ENCODE measurements at regions not wholly inside any gene's neighbourhood (a gene's known extent, or its start where the extent isn't known, plus 50 kb on each side); places are given as distances from the start of the nearest gene placed in this dataset.
A peak's percentile ranks its signal among the peaks of the same experiment; 100 is the strongest.

GRCh38 chr10:9193120-9193519 is 1138.6 kb downstream of the GATA3 start:
- DNase-seq (no peak), ATAC-seq (no peak)
- H3K36me3 ChIP-seq, result no peaks in the 10 kb centered on the region
- no peaks in the 10 kb centered on the region for H3K4me1 ChIP-seq
- no peaks in the 10 kb centered on the region for H3K9me3 ChIP-seq
- H3K27me3 ChIP-seq, result peaks cover 0 to 6% of the 10 kb centered on the region in 2 donors
- no peak for TF ChIP-seq CTCF (IDR thresholded peaks at IDR 0.05)
- H3K27ac ChIP-seq, result no peak overlapping the region
- intact Hi-C loops (cut with DNase I), result no loop called here
- no peak overlapping the region for H3K4me3 ChIP-seq

GRCh38 chr10:9195385-9195784 is 1140.9 kb downstream of the GATA3 start:
- TF ChIP-seq CTCF (IDR thresholded peaks at IDR 0.05), result no peak
- ATAC-seq (no peak), DNase-seq (no peak)
- no peak overlapping the region for H3K4me3 ChIP-seq
- no peaks in the 10 kb centered on the region for H3K4me1 ChIP-seq
- intact Hi-C loops (cut with DNase I), result no loop called here
- H3K36me3 ChIP-seq, result no peaks in the 10 kb centered on the region
- H3K27ac ChIP-seq, result no peak overlapping the region
- H3K9me3 ChIP-seq, result no peaks in the 10 kb centered on the region
- peaks cover 0 to 20% of the 10 kb centered on the region in 2 donors for H3K27me3 ChIP-seq

GRCh38 chr10:9198611-9199010 is 1144.1 kb downstream of the GATA3 start:
- ATAC-seq (no peak), DNase-seq (no peak)
- Histone ChIP-seq H3K36me3 (no peaks in the 10 kb centered on the region), H3K4me3 (no peak overlapping the region), H3K27me3 (peaks cover 0 to 33% of the 10 kb centered on the region in 2 donors), H3K4me1 (no peaks in the 10 kb centered on the region), H3K27ac (no peak overlapping the region), H3K9me3 (no peaks in the 10 kb centered on the region)
- no peak for TF ChIP-seq CTCF (IDR thresholded peaks at IDR 0.05)
- intact Hi-C loops (cut with DNase I), result no loop called here

- Histone ChIP-seq H3K27ac (no peak overlapping the region), H3K27me3 (peaks cover 0 to 13% of the 10 kb centered on the region in 2 donors), H3K9me3 (no peaks in the 10 kb centered on the region), H3K36me3 (no peaks in the 10 kb centered on the region), H3K4me1 (no peaks in the 10 kb centered on the region), H3K4me3 (no peak overlapping the region)
- DNase-seq (no peak), ATAC-seq (no peak)
- intact Hi-C loops (cut with DNase I), result no loop called here
- no peak for TF ChIP-seq CTCF (IDR thresholded peaks at IDR 0.05)
Measured at GRCh38 chr10:9205558-9205957, 1151.1 kb downstream of the GATA3 start.

GRCh38 chr10:9209105-9209798 is 1154.8 kb downstream of the GATA3 start:
- peak; percentile 76 for ATAC-seq
- Histone ChIP-seq H3K4me3 (no peak overlapping the region), H3K4me1 (no peaks in the 10 kb centered on the region), H3K27ac (no peak overlapping the region), H3K36me3 (no peaks in the 10 kb centered on the region), H3K9me3 (no peaks in the 10 kb centered on the region), H3K27me3 (peaks cover 0 to 4% of the 10 kb centered on the region in 2 donors)
- intact Hi-C loops (cut with DNase I), result no loop called here
- peak; percentile 84 to 86 for TF ChIP-seq CTCF (IDR thresholded peaks at IDR 0.05)
- DNase-seq, result peak in 3 of 4 donors; percentile 36 to 55 (median 42)
